Uterus (tissue), 2 donors: ENCODE measurements at regions not wholly inside any gene's neighbourhood (a gene's known extent, or its start where the extent isn't known, plus 50 kb on each side); places are given as distances from the start of the nearest gene placed in this dataset.

ENCODE experiments used
- POLR2A ChIP-seq, 2 donors: fragments of 450-650 bp; IDR thresholded peaks; one replicate each; pipeline ENCODE4 v1.6.1; 2016; ENCODE audit warnings: antibody characterized with exemption in 2 of 2, mild to moderate bottlenecking in 1 of 2, moderate library complexity in 1 of 2
- TF ChIP-seq, protein P1 (sequence below), 4 experiments: fragments of 200-600 bp in 2 of 4; fragments of 450-650 bp in 2 of 4; sonication (generic) in 2 of 4; IDR thresholded peaks; one replicate each; pipeline ENCODE4 v1.5.1; 2016 to 2019; ENCODE audit warnings: antibody characterized with exemption in 4 of 4, mild to moderate bottlenecking in 2 of 4, moderate library complexity in 1 of 4

DNA sequence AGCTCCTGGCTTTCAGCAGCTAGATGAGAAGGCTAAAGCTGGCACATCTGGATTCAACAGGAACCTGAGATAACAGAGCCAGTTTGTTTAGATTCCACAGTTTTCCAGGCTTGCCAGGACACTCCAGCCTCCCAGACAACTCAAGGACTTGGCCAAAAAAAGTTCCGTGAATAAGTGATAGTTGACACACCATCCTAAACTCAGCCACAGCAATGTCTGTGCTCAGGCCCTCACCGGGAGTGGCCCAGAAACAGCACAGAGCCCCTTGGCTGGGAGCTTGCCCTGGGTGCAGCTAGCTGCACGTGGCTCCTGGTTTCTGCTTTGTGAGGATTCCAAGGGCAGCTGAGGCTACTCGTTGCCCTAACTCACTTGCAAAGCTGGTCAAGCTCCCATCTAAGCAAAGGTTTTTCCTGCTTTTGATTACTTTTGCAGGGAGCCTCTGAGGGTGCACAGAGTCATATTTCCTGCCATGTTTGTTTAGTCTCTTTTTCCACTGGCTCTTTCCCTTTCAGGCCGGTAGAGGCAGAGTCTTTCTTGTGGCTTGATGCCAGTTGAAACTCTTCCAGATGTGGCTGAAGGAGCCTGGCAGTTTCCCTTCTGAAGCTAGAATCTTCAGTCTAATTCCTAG, 118.3 kb upstream of the ECI2 start:
- no peak for TF ChIP-seq POLR2A (IDR thresholded peaks at IDR 0.05)
- TF ChIP-seq, protein P1, sequence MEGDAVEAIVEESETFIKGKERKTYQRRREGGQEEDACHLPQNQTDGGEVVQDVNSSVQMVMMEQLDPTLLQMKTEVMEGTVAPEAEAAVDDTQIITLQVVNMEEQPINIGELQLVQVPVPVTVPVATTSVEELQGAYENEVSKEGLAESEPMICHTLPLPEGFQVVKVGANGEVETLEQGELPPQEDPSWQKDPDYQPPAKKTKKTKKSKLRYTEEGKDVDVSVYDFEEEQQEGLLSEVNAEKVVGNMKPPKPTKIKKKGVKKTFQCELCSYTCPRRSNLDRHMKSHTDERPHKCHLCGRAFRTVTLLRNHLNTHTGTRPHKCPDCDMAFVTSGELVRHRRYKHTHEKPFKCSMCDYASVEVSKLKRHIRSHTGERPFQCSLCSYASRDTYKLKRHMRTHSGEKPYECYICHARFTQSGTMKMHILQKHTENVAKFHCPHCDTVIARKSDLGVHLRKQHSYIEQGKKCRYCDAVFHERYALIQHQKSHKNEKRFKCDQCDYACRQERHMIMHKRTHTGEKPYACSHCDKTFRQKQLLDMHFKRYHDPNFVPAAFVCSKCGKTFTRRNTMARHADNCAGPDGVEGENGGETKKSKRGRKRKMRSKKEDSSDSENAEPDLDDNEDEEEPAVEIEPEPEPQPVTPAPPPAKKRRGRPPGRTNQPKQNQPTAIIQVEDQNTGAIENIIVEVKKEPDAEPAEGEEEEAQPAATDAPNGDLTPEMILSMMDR (IDR thresholded peaks at IDR 0.05): peak in 2 of 4 experiments; percentile 23 to 26
